ENCODE measurements at regions not wholly inside any gene's neighbourhood (a gene's known extent, or its start where the extent isn't known, plus 50 kb on each side); places are given as distances from the start of the nearest gene placed in this dataset.

DNA sequence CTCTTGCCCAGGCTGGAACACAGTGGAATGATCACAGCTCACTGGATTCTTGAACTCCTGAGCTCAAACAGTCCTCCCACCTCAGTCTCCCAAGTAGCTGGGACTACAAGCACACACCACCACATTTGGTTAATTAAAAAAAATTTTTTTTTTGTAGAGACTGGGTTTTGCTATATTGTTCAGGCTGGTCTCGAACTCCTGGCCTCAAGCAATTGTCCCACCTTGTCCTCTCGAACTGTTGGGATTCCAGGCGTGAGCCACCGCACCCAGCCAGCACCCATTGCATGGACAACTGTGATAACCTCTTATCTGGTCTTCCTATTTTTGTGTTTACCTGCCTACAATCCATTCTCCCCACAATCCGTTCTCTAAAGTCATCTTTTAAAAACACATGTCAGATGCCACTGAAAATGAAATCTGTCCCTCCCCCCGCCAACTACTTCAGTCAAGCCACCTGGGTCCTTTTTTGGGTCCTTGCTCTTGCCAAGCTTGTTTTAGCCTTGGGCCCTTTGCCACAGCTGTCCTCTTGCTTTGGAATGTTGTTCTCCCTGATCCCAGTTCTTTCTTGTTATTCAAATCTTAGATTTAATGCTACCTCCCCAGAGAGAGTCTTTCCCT lies 250.5 kb downstream of the PIK3R1 start (continued):
- TF ChIP-seq RCOR1 (IDR thresholded peaks at IDR 0.05; ENCODE audit: borderline replicate concordance in 1 of 2, low read depth in 2 of 2, low read length in 2 of 2): peak in 1 of 2 experiments; percentile 42; a peak in 1 of 4 replicates
- TF ChIP-seq, protein P1, sequence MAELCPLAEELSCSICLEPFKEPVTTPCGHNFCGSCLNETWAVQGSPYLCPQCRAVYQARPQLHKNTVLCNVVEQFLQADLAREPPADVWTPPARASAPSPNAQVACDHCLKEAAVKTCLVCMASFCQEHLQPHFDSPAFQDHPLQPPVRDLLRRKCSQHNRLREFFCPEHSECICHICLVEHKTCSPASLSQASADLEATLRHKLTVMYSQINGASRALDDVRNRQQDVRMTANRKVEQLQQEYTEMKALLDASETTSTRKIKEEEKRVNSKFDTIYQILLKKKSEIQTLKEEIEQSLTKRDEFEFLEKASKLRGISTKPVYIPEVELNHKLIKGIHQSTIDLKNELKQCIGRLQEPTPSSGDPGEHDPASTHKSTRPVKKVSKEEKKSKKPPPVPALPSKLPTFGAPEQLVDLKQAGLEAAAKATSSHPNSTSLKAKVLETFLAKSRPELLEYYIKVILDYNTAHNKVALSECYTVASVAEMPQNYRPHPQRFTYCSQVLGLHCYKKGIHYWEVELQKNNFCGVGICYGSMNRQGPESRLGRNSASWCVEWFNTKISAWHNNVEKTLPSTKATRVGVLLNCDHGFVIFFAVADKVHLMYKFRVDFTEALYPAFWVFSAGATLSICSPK (IDR thresholded peaks at IDR 0.05; ENCODE audit: borderline replicate concordance): no peak
- TF ChIP-seq TCF3 (CRISPR knock-in tag; IDR thresholded peaks at IDR 0.05): peak; percentile 50

- in situ Hi-C loops (cut with MboI) (no loop called here), intact Hi-C loops (cut with micrococcal nuclease) (loop anchor here (10.0 kb wide), 1 partner anchor 278 kb away; no protein-coding TSS in a partner anchor)
- DNase-seq (ENCODE audit: extremely low read depth in 1 of 4, low spot score in 3 of 4): no peak
- 65% methylated on average over 2 of the region's 2 CpGs for WGBS (ENCODE audit: insufficient coverage, low coverage, missing lambda C conversion rate)
- Histone ChIP-seq H3K4me3 (no peak overlapping the region), H3K9me3 (replicated peaks; ENCODE audit: control insufficient read depth, insufficient read depth, low read depth, low read length) (no peaks in the 10 kb centered on the region), H4K20me1 (replicated peaks; ENCODE audit: control insufficient read depth, insufficient read depth, low read length) (no peaks in the 10 kb centered on the region), H3K9ac (ENCODE audit: insufficient read depth in 1 of 2, low read depth in 2 of 2, low read length in 2 of 2) (no peak overlapping the region), H3K27ac (ENCODE audit: extremely low read depth, low read depth, low read length) (no peak overlapping the region), H3K79me2 (ENCODE audit: control insufficient read depth, insufficient read depth, low read length) (no peaks in the 10 kb centered on the region), H3K9me1 (ENCODE audit: control insufficient read depth, insufficient read depth, low read length) (no peaks in the 10 kb centered on the region), H2AFZ (ENCODE audit: low read depth, low read length) (no peak overlapping the region), H3K36me3 (ENCODE audit: control insufficient read depth, insufficient read depth, low read length) (no peaks in the 10 kb centered on the region), H3K27me3 (ENCODE audit: control insufficient read depth in 2 of 2, insufficient read depth in 2 of 2, low read length in 2 of 2) (no peaks in the 10 kb centered on the region), H3K4me2 (ENCODE audit: insufficient read depth, low read length) (no peak overlapping the region), H3K4me1 (replicated peaks in 1 of 2; ENCODE audit: control insufficient read depth in 2 of 2, insufficient read depth in 2 of 2, low read length in 2 of 2) (peaks cover 4 to 7% of the 10 kb centered on the region in 2 experiments; a peak in 3 of 5 replicates)
- TF ChIP-seq PHB (CRISPR knock-in tag; IDR thresholded peaks at IDR 0.05) (no peak), CREB5 (CRISPR knock-in tag; IDR thresholded peaks at IDR 0.05) (no peak)
- TF ChIP-seq, protein P2, sequence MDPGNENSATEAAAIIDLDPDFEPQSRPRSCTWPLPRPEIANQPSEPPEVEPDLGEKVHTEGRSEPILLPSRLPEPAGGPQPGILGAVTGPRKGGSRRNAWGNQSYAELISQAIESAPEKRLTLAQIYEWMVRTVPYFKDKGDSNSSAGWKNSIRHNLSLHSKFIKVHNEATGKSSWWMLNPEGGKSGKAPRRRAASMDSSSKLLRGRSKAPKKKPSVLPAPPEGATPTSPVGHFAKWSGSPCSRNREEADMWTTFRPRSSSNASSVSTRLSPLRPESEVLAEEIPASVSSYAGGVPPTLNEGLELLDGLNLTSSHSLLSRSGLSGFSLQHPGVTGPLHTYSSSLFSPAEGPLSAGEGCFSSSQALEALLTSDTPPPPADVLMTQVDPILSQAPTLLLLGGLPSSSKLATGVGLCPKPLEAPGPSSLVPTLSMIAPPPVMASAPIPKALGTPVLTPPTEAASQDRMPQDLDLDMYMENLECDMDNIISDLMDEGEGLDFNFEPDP (CRISPR knock-in tag; IDR thresholded peaks at IDR 0.05): no peak
- TF ChIP-seq, protein P3, sequence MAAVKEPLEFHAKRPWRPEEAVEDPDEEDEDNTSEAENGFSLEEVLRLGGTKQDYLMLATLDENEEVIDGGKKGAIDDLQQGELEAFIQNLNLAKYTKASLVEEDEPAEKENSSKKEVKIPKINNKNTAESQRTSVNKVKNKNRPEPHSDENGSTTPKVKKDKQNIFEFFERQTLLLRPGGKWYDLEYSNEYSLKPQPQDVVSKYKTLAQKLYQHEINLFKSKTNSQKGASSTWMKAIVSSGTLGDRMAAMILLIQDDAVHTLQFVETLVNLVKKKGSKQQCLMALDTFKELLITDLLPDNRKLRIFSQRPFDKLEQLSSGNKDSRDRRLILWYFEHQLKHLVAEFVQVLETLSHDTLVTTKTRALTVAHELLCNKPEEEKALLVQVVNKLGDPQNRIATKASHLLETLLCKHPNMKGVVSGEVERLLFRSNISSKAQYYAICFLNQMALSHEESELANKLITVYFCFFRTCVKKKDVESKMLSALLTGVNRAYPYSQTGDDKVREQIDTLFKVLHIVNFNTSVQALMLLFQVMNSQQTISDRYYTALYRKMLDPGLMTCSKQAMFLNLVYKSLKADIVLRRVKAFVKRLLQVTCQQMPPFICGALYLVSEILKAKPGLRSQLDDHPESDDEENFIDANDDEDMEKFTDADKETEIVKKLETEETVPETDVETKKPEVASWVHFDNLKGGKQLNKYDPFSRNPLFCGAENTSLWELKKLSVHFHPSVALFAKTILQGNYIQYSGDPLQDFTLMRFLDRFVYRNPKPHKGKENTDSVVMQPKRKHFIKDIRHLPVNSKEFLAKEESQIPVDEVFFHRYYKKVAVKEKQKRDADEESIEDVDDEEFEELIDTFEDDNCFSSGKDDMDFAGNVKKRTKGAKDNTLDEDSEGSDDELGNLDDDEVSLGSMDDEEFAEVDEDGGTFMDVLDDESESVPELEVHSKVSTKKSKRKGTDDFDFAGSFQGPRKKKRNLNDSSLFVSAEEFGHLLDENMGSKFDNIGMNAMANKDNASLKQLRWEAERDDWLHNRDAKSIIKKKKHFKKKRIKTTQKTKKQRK (IDR thresholded peaks at IDR 0.05; ENCODE audit: borderline replicate concordance, low read depth, low read length): no peak
- no peak for FAIRE-seq
- POLR2A ChIA-PET: interaction anchor here (0.7 to 1.5 kb wide), 2 partner anchors 12 to 73 kb away, joined by 4 to 5 read pairs; no protein-coding TSS in a partner anchor
- BruUV-seq (replicated peaks): no TSS peak
- CTCF ChIA-PET (ENCODE audit: low intra/inter-chr PET ratio): no interaction called here
- no peak for ATAC-seq
Observed at GRCh38 chr5:68467208-68467607, 251.7 kb downstream of the PIK3R1 start.

Measured in K562 (cell line).